RWPE1 (cell line): ENCODE measurements at regions not wholly inside any gene's neighbourhood (a gene's known extent, or its start where the extent isn't known, plus 50 kb on each side); places are given as distances from the start of the nearest gene placed in this dataset.

Experiments
- CTCF ChIA-PET: fragments of 350-600 bp; sonication (Branson Sonifier 250); formaldehyde crosslinking; extraction: SDS; loops from one replicate; lab custom pipeline; 2021; lab: Yijun Ruan, JAX
- POLR2A ChIA-PET: fragments of 400-600 bp; formaldehyde crosslinking; extraction: SDS; loops from one replicate; lab custom pipeline; 2020; ENCODE audit warnings: antibody characterized with exemption; ENCODE audit not compliant: low non-redundant PET; lab: Yijun Ruan, JAX
- DNase-seq: peaks from one replicate; pipeline ENCODE4 v3.0.0; 2012; ENCODE audit warnings: low spot score
- H3K27ac ChIP-seq: fragments of 450-650 bp; 2 replicates; pipeline ENCODE4 v1.5.1; 2017
- TF ChIP-seq, protein P1 (sequence below): fragments of 450-650 bp; conservative IDR thresholded peaks from 2 replicates; pipeline ENCODE4 v1.5.1; 2017; ENCODE audit warnings: low read depth, mild to moderate bottlenecking

DNA sequence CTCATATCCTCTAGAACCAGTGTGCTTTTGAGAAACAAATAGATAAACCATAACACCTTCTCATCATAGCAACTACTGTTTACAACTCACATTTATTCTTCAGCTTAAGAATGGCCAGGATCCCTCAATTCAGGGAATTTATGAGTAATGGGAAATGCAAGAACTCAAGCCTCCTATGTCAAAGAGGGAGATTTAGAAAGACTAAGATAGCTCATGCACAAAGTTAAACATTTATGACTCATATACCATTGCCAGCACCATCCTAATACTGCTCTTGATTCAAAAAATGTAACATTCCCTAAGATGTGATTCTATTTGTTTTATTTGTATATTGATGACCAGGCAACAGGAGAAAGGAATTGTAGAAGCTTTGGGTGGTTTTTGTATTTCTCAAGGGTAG is 172.8 kb downstream of the CYP26B1 start:
- TF ChIP-seq, protein P1, sequence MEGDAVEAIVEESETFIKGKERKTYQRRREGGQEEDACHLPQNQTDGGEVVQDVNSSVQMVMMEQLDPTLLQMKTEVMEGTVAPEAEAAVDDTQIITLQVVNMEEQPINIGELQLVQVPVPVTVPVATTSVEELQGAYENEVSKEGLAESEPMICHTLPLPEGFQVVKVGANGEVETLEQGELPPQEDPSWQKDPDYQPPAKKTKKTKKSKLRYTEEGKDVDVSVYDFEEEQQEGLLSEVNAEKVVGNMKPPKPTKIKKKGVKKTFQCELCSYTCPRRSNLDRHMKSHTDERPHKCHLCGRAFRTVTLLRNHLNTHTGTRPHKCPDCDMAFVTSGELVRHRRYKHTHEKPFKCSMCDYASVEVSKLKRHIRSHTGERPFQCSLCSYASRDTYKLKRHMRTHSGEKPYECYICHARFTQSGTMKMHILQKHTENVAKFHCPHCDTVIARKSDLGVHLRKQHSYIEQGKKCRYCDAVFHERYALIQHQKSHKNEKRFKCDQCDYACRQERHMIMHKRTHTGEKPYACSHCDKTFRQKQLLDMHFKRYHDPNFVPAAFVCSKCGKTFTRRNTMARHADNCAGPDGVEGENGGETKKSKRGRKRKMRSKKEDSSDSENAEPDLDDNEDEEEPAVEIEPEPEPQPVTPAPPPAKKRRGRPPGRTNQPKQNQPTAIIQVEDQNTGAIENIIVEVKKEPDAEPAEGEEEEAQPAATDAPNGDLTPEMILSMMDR = no peak
- H3K27ac ChIP-seq = no peak overlapping the region
- ChIA-PET POLR2A (no interaction called here), CTCF (no interaction called here)
- no peak for DNase-seq

GRCh38 chr2:71971493-71971892 is 176.2 kb downstream of the CYP26B1 start:
- no peak overlapping the region for H3K27ac ChIP-seq
- no peak for DNase-seq
- CTCF ChIA-PET = no interaction called here
- TF ChIP-seq, protein P1 = no peak
- POLR2A ChIA-PET = no interaction called here

DNA sequence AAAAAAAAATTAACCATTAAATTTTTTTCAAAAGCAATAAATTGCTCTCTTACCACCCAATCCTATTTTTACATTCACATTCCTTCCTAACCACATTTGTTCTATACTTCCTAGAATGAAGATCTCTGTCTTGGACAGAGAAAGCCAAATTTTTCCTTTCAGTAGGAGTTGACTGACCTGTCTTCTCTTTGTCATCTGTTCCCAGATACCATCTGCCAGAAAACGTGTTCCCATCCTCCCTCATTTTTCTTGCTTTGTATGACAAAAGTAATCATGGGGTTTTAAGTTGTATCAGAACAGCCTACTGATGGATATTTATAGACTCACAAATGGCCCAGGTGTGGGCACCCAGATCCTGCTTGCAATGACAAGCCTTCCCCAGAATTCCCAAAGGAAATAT is 182.1 kb downstream of the CYP26B1 start:
- DNase-seq = no peak
- ChIA-PET POLR2A (no interaction called here), CTCF (interaction anchor here (0.6 kb wide), 1 partner anchor 162 kb away, joined by 3 read pairs; no protein-coding TSS in a partner anchor)
- H3K27ac ChIP-seq = no peak overlapping the region
- TF ChIP-seq, protein P1 = no peak

DNA sequence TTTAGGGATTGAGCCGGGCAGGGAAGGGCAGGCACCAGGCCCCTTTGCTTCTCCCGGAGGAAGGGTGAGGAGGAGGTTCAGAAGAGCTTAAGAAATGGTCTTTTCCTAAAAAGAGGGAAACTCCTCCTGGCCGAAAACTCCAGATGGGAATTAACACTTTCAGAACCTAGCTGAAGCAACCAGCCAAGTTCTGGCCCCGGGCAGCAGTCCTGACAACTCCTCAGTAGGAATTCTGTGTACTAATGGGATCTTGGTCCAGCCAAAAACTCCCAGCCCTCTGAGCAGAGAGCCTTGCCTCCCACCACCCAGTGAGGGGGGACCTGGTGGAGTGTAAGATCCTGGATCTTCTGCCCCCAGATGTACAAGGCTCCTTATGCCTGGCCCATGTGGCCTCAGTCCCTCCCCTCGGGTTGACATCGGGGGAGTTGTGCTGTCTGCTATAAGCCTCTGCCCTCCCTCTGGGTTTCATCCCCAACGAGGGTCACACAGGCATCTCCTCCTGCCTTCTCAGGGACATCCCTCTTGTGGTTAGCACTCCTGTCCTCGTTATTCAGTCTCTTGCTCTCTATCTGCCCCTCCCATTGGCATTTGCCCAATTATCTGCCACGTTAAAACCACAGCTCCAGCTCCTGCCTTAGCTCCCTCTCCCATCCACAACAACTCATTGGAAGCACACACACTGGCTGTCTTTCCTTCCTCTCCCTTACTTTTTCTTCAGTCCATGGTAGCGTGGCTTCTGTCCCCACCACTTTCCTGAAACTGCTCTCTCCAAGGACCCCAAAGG is 184.6 kb downstream of the CYP26B1 start:
- H3K27ac ChIP-seq = no peak overlapping the region
- POLR2A ChIA-PET = no interaction called here
- TF ChIP-seq, protein P1 = no peak
- CTCF ChIA-PET = interaction anchor here (0.8 kb wide), 1 partner anchor 25 kb away, joined by 4 read pairs; no protein-coding TSS in a partner anchor
- no peak for DNase-seq

DNA sequence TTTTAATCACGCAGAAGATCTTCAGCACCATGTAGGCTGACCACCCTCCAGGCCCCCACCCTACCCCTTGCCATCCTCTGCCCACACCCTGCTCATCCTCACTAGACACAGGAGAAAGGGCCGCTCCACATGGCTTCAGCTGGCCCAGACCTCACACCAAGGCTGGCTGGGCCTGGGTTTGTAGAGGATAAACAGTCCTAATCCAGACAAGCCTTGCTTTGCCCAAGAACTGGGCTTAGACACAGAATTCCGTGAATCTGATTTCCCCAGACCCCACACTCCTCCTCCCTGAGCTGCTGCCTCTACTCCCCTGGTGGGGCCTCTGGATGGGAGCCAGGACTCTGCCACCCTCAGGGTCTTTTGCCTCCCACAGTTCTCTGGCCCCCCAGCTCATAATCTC is 185.3 kb downstream of the CYP26B1 start:
- no peak overlapping the region for H3K27ac ChIP-seq
- CTCF ChIA-PET = interaction anchor here (1.0 kb wide), 1 partner anchor 20 kb away, joined by 3 read pairs; no protein-coding TSS in a partner anchor
- no peak for DNase-seq
- TF ChIP-seq, protein P1 = no peak
- POLR2A ChIA-PET = no interaction called here

- ChIA-PET CTCF (interaction anchor here (0.7 to 1.0 kb wide), 2 partner anchors 19 to 165 kb away, joined by 3 read pairs; no protein-coding TSS in a partner anchor), POLR2A (no interaction called here)
- no peak overlapping the region for H3K27ac ChIP-seq
- TF ChIP-seq, protein P1 = no peak
- DNase-seq = no peak
These were observed 186.2 kb downstream of the CYP26B1 start for GRCh38 chr2:71961289-71962027.
